MV-4-11 (cell line): ENCODE measurements at regions not wholly inside any gene's neighbourhood (a gene's known extent, or its start where the extent isn't known, plus 50 kb on each side); places are given as distances from the start of the nearest gene placed in this dataset.
A peak's percentile ranks its signal among the peaks of the same experiment; 100 is the strongest.
"Not testable (repeated sequence)": the region's sequence is repeated elsewhere in the genome, so short reads cannot be mapped to it uniquely, and the experiment has no call there.

ENCODE experiments used
- DNase-seq: peaks from one replicate; lab custom pipeline; 2025; lab: John Stamatoyannopoulos, UW

GRCh38 chr20:5452691-5453090, 135.9 kb upstream of the PROKR2 start:
- DNase-seq = not testable (repeated sequence)

- DNase-seq = not testable (repeated sequence)
These were observed 135.5 kb upstream of the PROKR2 start for GRCh38 chr20:5452286-5452685.

GRCh38 chr20:5451643-5452210, 135.0 kb upstream of the PROKR2 start:
- DNase-seq = no peak

- peak; percentile 29 for DNase-seq
These were observed 131.8 kb upstream of the PROKR2 start for GRCh38 chr20:5448449-5449118.

GRCh38 chr20:5447188-5447587, 130.4 kb upstream of the PROKR2 start:
- no peak for DNase-seq

GRCh38 chr20:5445611-5446010, 128.9 kb upstream of the PROKR2 start:
- no peak for DNase-seq

GRCh38 chr20:5442101-5442500, 125.3 kb upstream of the PROKR2 start:
- no peak for DNase-seq

- DNase-seq = no peak
These were observed 117.4 kb upstream of the PROKR2 start for GRCh38 chr20:5434116-5434515.

GRCh38 chr20:5433352-5433751, 116.6 kb upstream of the PROKR2 start:
- no peak for DNase-seq

- no peak for DNase-seq
These were observed 115.3 kb upstream of the PROKR2 start for GRCh38 chr20:5432030-5432429.

GRCh38 chr20:5430670-5431069, 113.9 kb upstream of the PROKR2 start:
- DNase-seq = no peak

- DNase-seq = no peak
These were observed 109.3 kb upstream of the PROKR2 start for GRCh38 chr20:5426026-5426425.

GRCh38 chr20:5416086-5416485, 99.3 kb upstream of the PROKR2 start:
- no peak for DNase-seq

GRCh38 chr20:5413394-5413793, 96.6 kb upstream of the PROKR2 start:
- DNase-seq = no peak

GRCh38 chr20:5410470-5410869, 93.7 kb upstream of the PROKR2 start:
- no peak for DNase-seq

- DNase-seq = peak; percentile 21
These were observed 86.3 kb upstream of the PROKR2 start for GRCh38 chr20:5402903-5403531.

GRCh38 chr20:5401277-5401875, 84.6 kb upstream of the PROKR2 start:
- no peak for DNase-seq

GRCh38 chr20:5400164-5400762, 83.5 kb upstream of the PROKR2 start:
- DNase-seq = peak; percentile 5

GRCh38 chr20:5397393-5397792, 80.6 kb upstream of the PROKR2 start:
- DNase-seq = no peak

GRCh38 chr20:5395932-5396727, 79.4 kb upstream of the PROKR2 start:
- no peak for DNase-seq

GRCh38 chr20:5393218-5393870, 76.6 kb upstream of the PROKR2 start:
- DNase-seq = no peak
